B cell (primary cell): ENCODE measurements at regions not wholly inside any gene's neighbourhood (a gene's known extent, or its start where the extent isn't known, plus 50 kb on each side); places are given as distances from the start of the nearest gene placed in this dataset.

Experiments used
- ATAC-seq: fragments of 200-7000 bp; cut with Tn5 transposase; one replicate; pipeline ENCODE4 v1.10.0; 2021; ENCODE audit warnings: low read depth, mild to moderate bottlenecking, moderate number of reproducible peaks, moderate library complexity
- CTCF ChIA-PET: fragments of 350-600 bp; sonication (Branson Sonifier 250); formaldehyde crosslinking; loops from one replicate; lab custom pipeline; 2021; ENCODE audit warnings: antibody characterized with exemption, inconsistent platforms; lab: Charles Lee
- POLR2A ChIA-PET: fragments of 350-600 bp; sonication (Branson Sonifier 250); formaldehyde crosslinking; loops from one replicate; lab custom pipeline; 2021; ENCODE audit warnings: antibody characterized with exemption; lab: Charles Lee
- DNase-seq: peaks from one replicate; pipeline ENCODE4 v3.0.0; 2013
- H2AFZ ChIP-seq: 2 replicates; pipeline ENCODE4 v1.6.1; 2012; ENCODE audit warnings: mild to moderate bottlenecking, low read depth, low read length; ENCODE audit not compliant: insufficient read depth, poor library complexity, severe bottlenecking
- H3K27ac ChIP-seq, 2 donors: 1 replicate in 1 of 2; 2 replicates in 1 of 2; pipeline ENCODE4 v1.5.1; 2012 to 2013; ENCODE audit warnings: low read length in 2 of 2, mild to moderate bottlenecking in 2 of 2, moderate library complexity in 1 of 2
- H3K27me3 ChIP-seq, 4 experiments: fragments of 200-600 bp in 1 of 4; sonication (generic) in 1 of 4; replicated peaks in 1 of 4; 1 replicate in 2 of 4; 2 replicates in 2 of 4; pipeline versions ENCODE4 v1.6.1 to v1.7.0; 2013 to 2016; ENCODE audit warnings: low read length in 3 of 4, mild to moderate bottlenecking in 2 of 4, mixed read lengths in 1 of 4, moderate library complexity in 1 of 4; ENCODE audit not compliant: insufficient read depth in 4 of 4, control insufficient read depth in 3 of 4; ENCODE audit errors: control extremely low read depth in 1 of 4
- H3K36me3 ChIP-seq, 2 experiments: replicated peaks in 1 of 2; 1 replicate in 1 of 2; 2 replicates in 1 of 2; pipeline versions ENCODE4 v1.6.1 to v1.7.1; 2013; ENCODE audit warnings: low read length in 1 of 2; ENCODE audit not compliant: insufficient read depth in 2 of 2, control insufficient read depth in 1 of 2; ENCODE audit errors: control extremely low read depth in 1 of 2, extremely low read depth in 1 of 2
- H3K4me1 ChIP-seq, 2 donors: fragments of 200-600 bp in 1 of 2; sonication (generic) in 1 of 2; 1 replicate in 1 of 2; 2 replicates in 1 of 2; pipeline versions ENCODE4 v1.5.1 to v1.6.1; 2013 to 2017; ENCODE audit warnings: low read length in 2 of 2; ENCODE audit not compliant: control insufficient read depth in 2 of 2, insufficient read depth in 2 of 2
- H3K4me2 ChIP-seq: replicated peaks from 2 replicates; pipeline ENCODE3; 2012; ENCODE audit warnings: mild to moderate bottlenecking, low read depth, low read length; ENCODE audit not compliant: poor library complexity, severe bottlenecking
- H3K4me3 ChIP-seq, 5 experiments: fragments of 200-600 bp in 1 of 5; sonication (generic) in 1 of 5; 1 replicate in 3 of 5; 2 replicates in 2 of 5; pipeline versions ENCODE4 v1.5.1 to v1.7.0; 2011 to 2016; ENCODE audit warnings: low read length in 4 of 5, mild to moderate bottlenecking in 4 of 5, low read depth in 2 of 5, control low read depth in 1 of 5, moderate library complexity in 1 of 5; ENCODE audit not compliant: insufficient read depth in 1 of 5; ENCODE audit errors: control extremely low read depth in 1 of 5, extremely low read depth in 1 of 5
- H3K79me2 ChIP-seq: fragments of 200-600 bp; sonication (generic); one replicate; pipeline ENCODE4 v1.6.0; 2016; ENCODE audit warnings: low read length; ENCODE audit not compliant: control insufficient read depth, insufficient read depth
- H3K9ac ChIP-seq: fragments of 200-600 bp; sonication (generic); 2 replicates; pipeline ENCODE4 v1.6.1; 2017; ENCODE audit warnings: mild to moderate bottlenecking, low read length, moderate library complexity
- H3K9me3 ChIP-seq, 3 donors: one replicate each; pipeline versions ENCODE4 v1.6.1 to v1.7.1; 2013; ENCODE audit warnings: low read length in 2 of 3; ENCODE audit not compliant: control insufficient read depth in 2 of 3, insufficient read depth in 1 of 3; ENCODE audit errors: control extremely low read depth in 1 of 3
- H4K20me1 ChIP-seq: 2 replicates; pipeline ENCODE4 v1.6.0; 2012; ENCODE audit warnings: mild to moderate bottlenecking, low read length; ENCODE audit not compliant: insufficient read depth, control insufficient read depth, poor library complexity, severe bottlenecking
- H3K27ac Mint-ChIP-seq: one replicate; pipeline ENCODE4 v1.8.0; 2021; ENCODE audit warnings: mixed read lengths
- H3K27me3 Mint-ChIP-seq: one replicate; pipeline ENCODE4 v1.8.0; 2021; ENCODE audit warnings: mixed read lengths
- H3K4me1 Mint-ChIP-seq: one replicate; pipeline ENCODE4 v1.8.0; 2021; ENCODE audit warnings: mixed read lengths
- H3K4me3 Mint-ChIP-seq: one replicate; pipeline ENCODE4 v1.8.0; 2021; ENCODE audit warnings: mixed read lengths
- H3K9me3 Mint-ChIP-seq: one replicate; pipeline ENCODE4 v1.8.0; 2022; ENCODE audit warnings: mixed read lengths; ENCODE audit not compliant: insufficient read depth
- CTCF ChIP-seq: fragments of 200-600 bp; IDR thresholded peaks from one replicate; pipeline ENCODE4 v1.8.0; 2022; ENCODE audit warnings: antibody characterized with exemption, mild to moderate bottlenecking
- EZH2 ChIP-seq: IDR thresholded peaks from 2 replicates; pipeline ENCODE4 v1.6.1; 2012; ENCODE audit warnings: borderline replicate concordance, low read depth, mild to moderate bottlenecking, moderate library complexity, low read length; ENCODE audit not compliant: insufficient read depth, poor library complexity, severe bottlenecking
- WGBS: methylation state at CpG from one replicate; pipeline ENCODE4 v1.1.5; 2013; ENCODE audit warnings: missing lambda C conversion rate; ENCODE audit not compliant: insufficient coverage; 5-methylcytosine and 5-hydroxymethylcytosine counted together
- intact Hi-C: fragments of 100-400 bp; cut with micrococcal nuclease; formaldehyde crosslinking; loops from one replicate; pipeline ENCODE4 v1.10.0; 2022

- Mint-ChIP-seq H3K27ac (no peak overlapping the region), H3K4me1 (no peaks in the 10 kb centered on the region), H3K27me3 (no peaks in the 10 kb centered on the region), H3K9me3 (peaks cover 6% of the 10 kb centered on the region), H3K4me3 (no peak overlapping the region)
- no peak overlapping the region for H3K27ac ChIP-seq
- ChIA-PET POLR2A (no interaction called here), CTCF (no interaction called here)
- no peak overlapping the region for H3K9ac ChIP-seq
- ATAC-seq (no peak), DNase-seq (no peak)
- no peaks in the 10 kb centered on the region for H3K79me2 ChIP-seq
- H3K9me3 ChIP-seq, result no peaks in the 10 kb centered on the region
- H3K4me1 ChIP-seq, result no peaks in the 10 kb centered on the region
- TF ChIP-seq CTCF (no peak), EZH2 (no peak)
- H3K27me3 ChIP-seq, result no peaks in the 10 kb centered on the region
- no peak overlapping the region for H2AFZ ChIP-seq
- no peaks in the 10 kb centered on the region for H3K36me3 ChIP-seq
- intact Hi-C loops, result no loop called here
- WGBS, result 80% methylated on average over 1 of the region's 4 CpGs
- no peak overlapping the region for H3K4me3 ChIP-seq
- H4K20me1 ChIP-seq, result no peaks in the 10 kb centered on the region
- H3K4me2 ChIP-seq, result no peak overlapping the region
Measured at GRCh38 chr6:165173484-165173883, 135.9 kb downstream of the C6orf118 start.

- DNase-seq, result no peak
- Histone ChIP-seq H3K9me3 (peaks cover 0 to 8% (median 0%) of the 10 kb centered on the region in 3 donors), H3K36me3 (no peaks in the 10 kb centered on the region), H3K4me3 (no peak overlapping the region), H3K9ac (no peak overlapping the region), H3K4me1 (no peaks in the 10 kb centered on the region), H4K20me1 (no peaks in the 10 kb centered on the region), H3K4me2 (no peak overlapping the region), H2AFZ (no peak overlapping the region), H3K27me3 (no peaks in the 10 kb centered on the region), H3K79me2 (no peaks in the 10 kb centered on the region), H3K27ac (no peak overlapping the region)
- H3K27me3 Mint-ChIP-seq, result no peaks in the 10 kb centered on the region
- ChIA-PET POLR2A (no interaction called here), CTCF (no interaction called here)
- no peak for ATAC-seq
- H3K4me1 Mint-ChIP-seq, result no peaks in the 10 kb centered on the region
- intact Hi-C loops, result no loop called here
- TF ChIP-seq EZH2 (no peak), CTCF (no peak)
- H3K27ac Mint-ChIP-seq, result no peak overlapping the region
- H3K9me3 Mint-ChIP-seq, result peaks cover 3% of the 10 kb centered on the region
- H3K4me3 Mint-ChIP-seq, result no peak overlapping the region
- WGBS, result 80% methylated on average over 2 of the region's 4 CpGs
Measured at GRCh38 chr6:165167861-165168260, 141.5 kb downstream of the C6orf118 start.
